Ovary (tissue), 3 donors: ENCODE measurements at regions not wholly inside any gene's neighbourhood (a gene's known extent, or its start where the extent isn't known, plus 50 kb on each side); places are given as distances from the start of the nearest gene placed in this dataset.

Source experiments
- POLR2A ChIP-seq: fragments of 450-650 bp; IDR thresholded peaks from one replicate; pipeline ENCODE4 v1.6.1; 2017; ENCODE audit warnings: antibody characterized with exemption, mild to moderate bottlenecking, moderate library complexity
- TF ChIP-seq, protein P1 (sequence below), 3 donors: fragments of 450-650 bp in 2 of 3; fragments of 200-600 bp in 1 of 3; IDR thresholded peaks; one replicate each; pipeline versions ENCODE4 v1.5.1 to v1.8.0; 2016 to 2022; ENCODE audit warnings: antibody characterized with exemption in 3 of 3, mild to moderate bottlenecking in 1 of 3
- donor health status: DM: no; HTN: no; CAD: no.

DNA sequence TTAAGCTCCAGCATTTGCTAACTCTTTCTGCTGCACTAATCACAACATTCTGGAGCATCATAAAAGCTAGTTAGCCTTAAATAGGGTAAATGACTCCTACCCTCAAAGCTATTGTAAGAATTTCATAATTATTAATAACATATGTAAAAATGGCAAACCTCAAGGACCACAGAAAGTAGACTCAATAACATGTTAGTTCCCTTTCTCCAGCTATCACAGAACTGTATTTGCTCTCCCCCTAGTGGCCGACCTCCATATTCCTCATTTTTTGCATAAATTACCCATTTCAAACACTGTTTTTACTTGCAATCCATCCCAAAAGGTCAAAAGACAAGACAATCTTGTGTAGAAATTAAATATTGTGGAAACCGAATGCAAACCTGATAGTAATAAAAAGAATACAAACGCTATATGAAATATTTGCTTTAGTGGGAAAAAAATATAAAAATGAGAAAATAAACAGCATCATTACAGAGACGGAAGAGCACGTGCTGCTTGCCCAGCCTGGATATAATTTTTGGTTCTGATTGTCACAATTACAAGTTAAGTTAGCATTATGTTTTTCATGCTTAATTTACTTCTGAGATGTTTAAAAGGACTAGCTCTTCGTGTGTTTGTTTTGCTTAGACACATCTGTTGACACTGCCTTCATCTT, 97.9 kb downstream of the RERGL start:
- TF ChIP-seq, protein P1, sequence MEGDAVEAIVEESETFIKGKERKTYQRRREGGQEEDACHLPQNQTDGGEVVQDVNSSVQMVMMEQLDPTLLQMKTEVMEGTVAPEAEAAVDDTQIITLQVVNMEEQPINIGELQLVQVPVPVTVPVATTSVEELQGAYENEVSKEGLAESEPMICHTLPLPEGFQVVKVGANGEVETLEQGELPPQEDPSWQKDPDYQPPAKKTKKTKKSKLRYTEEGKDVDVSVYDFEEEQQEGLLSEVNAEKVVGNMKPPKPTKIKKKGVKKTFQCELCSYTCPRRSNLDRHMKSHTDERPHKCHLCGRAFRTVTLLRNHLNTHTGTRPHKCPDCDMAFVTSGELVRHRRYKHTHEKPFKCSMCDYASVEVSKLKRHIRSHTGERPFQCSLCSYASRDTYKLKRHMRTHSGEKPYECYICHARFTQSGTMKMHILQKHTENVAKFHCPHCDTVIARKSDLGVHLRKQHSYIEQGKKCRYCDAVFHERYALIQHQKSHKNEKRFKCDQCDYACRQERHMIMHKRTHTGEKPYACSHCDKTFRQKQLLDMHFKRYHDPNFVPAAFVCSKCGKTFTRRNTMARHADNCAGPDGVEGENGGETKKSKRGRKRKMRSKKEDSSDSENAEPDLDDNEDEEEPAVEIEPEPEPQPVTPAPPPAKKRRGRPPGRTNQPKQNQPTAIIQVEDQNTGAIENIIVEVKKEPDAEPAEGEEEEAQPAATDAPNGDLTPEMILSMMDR (IDR thresholded peaks at IDR 0.05), result no peak
- TF ChIP-seq POLR2A, result no peak
